Activated CD4-positive, alpha-beta memory T cell treated with anti-CD3 and anti-CD28 coated beads for 36 hours (primary cell): ENCODE measurements at regions not wholly inside any gene's neighbourhood (a gene's known extent, or its start where the extent isn't known, plus 50 kb on each side); places are given as distances from the start of the nearest gene placed in this dataset.

ENCODE experiments used
- CTCF ChIA-PET: fragments of 350-600 bp; sonication (Branson Sonifier 250); formaldehyde crosslinking; loops from one replicate; lab custom pipeline; 2021; ENCODE audit warnings: antibody characterized with exemption, inconsistent platforms; lab: Charles Lee
- POLR2A ChIA-PET: fragments of 350-600 bp; sonication (Branson Sonifier 250); formaldehyde crosslinking; loops from one replicate; lab custom pipeline; 2021; ENCODE audit warnings: antibody characterized with exemption; lab: Charles Lee
- DNase-seq: peaks from one replicate; pipeline ENCODE4 v3.0.0-alpha.2; 2020
- H3K27ac Mint-ChIP-seq: one replicate; pipeline ENCODE4 v1.8.0; 2021; ENCODE audit warnings: mixed read lengths
- H3K27me3 Mint-ChIP-seq: one replicate; pipeline ENCODE4 v1.8.0; 2021; ENCODE audit warnings: mixed read lengths
- H3K36me3 Mint-ChIP-seq: one replicate; pipeline ENCODE4 v1.8.0; 2021; ENCODE audit warnings: mixed read lengths
- H3K4me1 Mint-ChIP-seq: one replicate; pipeline ENCODE4 v1.8.0; 2021; ENCODE audit warnings: low read depth, mixed read lengths
- H3K4me3 Mint-ChIP-seq: one replicate; pipeline ENCODE4 v1.8.0; 2021; ENCODE audit warnings: mild to moderate bottlenecking, mixed read lengths
- H3K9me3 Mint-ChIP-seq: one replicate; pipeline ENCODE4 v1.8.0; 2021; ENCODE audit warnings: mixed read lengths
- intact Hi-C: fragments of 100-400 bp; cut with micrococcal nuclease; formaldehyde crosslinking; loops from one replicate; pipeline ENCODE4 v1.15.1; 2023

DNA sequence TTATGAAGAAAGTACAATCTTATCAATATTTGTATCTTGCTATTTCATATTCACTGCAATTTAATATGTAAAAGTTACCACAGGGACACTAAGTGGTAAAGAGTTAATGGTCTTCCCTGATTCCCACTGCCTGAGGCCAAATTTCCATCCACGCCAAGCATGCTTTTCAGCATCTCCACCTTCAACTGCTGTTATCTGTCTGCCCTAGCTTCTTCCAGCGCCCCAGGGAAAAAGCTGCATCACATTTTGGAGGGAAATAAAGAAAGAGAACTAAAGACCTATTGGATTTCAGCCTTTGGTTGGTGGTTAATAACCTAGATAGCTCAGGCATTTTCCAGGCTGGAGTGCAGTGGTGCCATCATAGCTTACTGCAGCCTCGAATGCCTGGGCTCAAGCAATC, 61.3 kb upstream of the NKX2-2 start:
- H3K4me1 Mint-ChIP-seq = peaks cover 11% of the 10 kb centered on the region
- intact Hi-C loops = no loop called here
- H3K27ac Mint-ChIP-seq = no peak overlapping the region
- DNase-seq = no peak
- POLR2A ChIA-PET = no interaction called here
- CTCF ChIA-PET = interaction anchor here (0.6 to 3.6 kb wide), 3 partner anchors 46 to 340 kb away, joined by 3 to 17 read pairs (median 11); no protein-coding TSS in a partner anchor
- no peaks in the 10 kb centered on the region for H3K36me3 Mint-ChIP-seq
- H3K9me3 Mint-ChIP-seq = no peaks in the 10 kb centered on the region
- H3K4me3 Mint-ChIP-seq = no peak overlapping the region
- H3K27me3 Mint-ChIP-seq = peaks cover 10% of the 10 kb centered on the region

DNA sequence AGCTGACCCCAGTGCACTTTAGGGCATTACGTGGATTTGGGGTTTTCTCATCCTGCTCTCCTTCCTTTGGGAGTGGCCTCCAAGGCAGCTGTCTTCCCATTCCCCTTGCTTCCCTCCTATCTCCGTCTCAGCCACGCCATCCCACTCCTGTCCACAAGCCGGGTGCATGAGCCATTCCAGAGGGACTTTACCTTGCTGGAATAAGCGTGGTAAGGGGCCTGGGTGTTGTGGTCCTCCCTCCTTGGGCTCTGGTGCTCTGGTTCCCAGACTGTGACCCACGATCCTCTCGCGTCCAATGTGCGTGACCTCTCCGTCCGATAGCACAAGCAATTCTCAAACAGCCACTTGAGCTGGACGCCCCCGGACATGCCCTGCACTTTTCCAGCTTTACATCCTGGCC, 60.6 kb upstream of the NKX2-2 start:
- CTCF ChIA-PET = interaction anchor here (2.2 to 3.6 kb wide), 2 partner anchors 45 to 339 kb away, joined by 11 to 17 read pairs; no protein-coding TSS in a partner anchor
- Mint-ChIP-seq H3K36me3 (no peaks in the 10 kb centered on the region), H3K4me3 (no peak overlapping the region), H3K27me3 (peaks cover 11% of the 10 kb centered on the region), H3K27ac (no peak overlapping the region), H3K9me3 (no peaks in the 10 kb centered on the region), H3K4me1 (peaks cover 11% of the 10 kb centered on the region)
- POLR2A ChIA-PET = no interaction called here
- no peak for DNase-seq
- intact Hi-C loops = loop anchor here (5.0 kb wide), 2 partner anchors 62 to 337 kb away; partner anchors contain the start of gene NKX2-2

GRCh38 chr20:21573259-21573658, 59.4 kb upstream of the NKX2-2 start:
- ChIA-PET POLR2A (no interaction called here), CTCF (interaction anchor here (1.2 to 6.2 kb wide), 8 partner anchors 10 to 713 kb away, joined by 4 to 109 read pairs (median 17); no protein-coding TSS in a partner anchor)
- Mint-ChIP-seq H3K27ac (no peak overlapping the region), H3K27me3 (peaks cover 11% of the 10 kb centered on the region), H3K4me3 (no peak overlapping the region), H3K9me3 (no peaks in the 10 kb centered on the region), H3K36me3 (no peaks in the 10 kb centered on the region), H3K4me1 (peaks cover 11% of the 10 kb centered on the region)
- DNase-seq = no peak
- intact Hi-C loops = loop anchor here (5.0 kb wide), 2 partner anchors 61 to 336 kb away; partner anchors contain the start of gene NKX2-2

GRCh38 chr20:21571841-21572690, 58.2 kb upstream of the NKX2-2 start:
- ChIA-PET CTCF (interaction anchor here (0.9 to 6.2 kb wide), 29 partner anchors 9 to 712 kb away, joined by 3 to 109 read pairs (median 7); partner anchors contain the start of gene KIZ), POLR2A (interaction anchor here (1.8 kb wide), 1 partner anchor 15 kb away, joined by 6 read pairs; no protein-coding TSS in a partner anchor)
- DNase-seq = peak; percentile 27
- Mint-ChIP-seq H3K36me3 (no peaks in the 10 kb centered on the region), H3K4me3 (no peak overlapping the region), H3K27ac (no peak overlapping the region), H3K27me3 (peaks cover 11% of the 10 kb centered on the region), H3K9me3 (no peaks in the 10 kb centered on the region), H3K4me1 (peaks cover 11% of the 10 kb centered on the region)
- intact Hi-C loops = loop anchor here (1.0 to 5.0 kb wide), 5 partner anchors 13 to 335 kb away; partner anchors contain the start of gene NKX2-2

DNA sequence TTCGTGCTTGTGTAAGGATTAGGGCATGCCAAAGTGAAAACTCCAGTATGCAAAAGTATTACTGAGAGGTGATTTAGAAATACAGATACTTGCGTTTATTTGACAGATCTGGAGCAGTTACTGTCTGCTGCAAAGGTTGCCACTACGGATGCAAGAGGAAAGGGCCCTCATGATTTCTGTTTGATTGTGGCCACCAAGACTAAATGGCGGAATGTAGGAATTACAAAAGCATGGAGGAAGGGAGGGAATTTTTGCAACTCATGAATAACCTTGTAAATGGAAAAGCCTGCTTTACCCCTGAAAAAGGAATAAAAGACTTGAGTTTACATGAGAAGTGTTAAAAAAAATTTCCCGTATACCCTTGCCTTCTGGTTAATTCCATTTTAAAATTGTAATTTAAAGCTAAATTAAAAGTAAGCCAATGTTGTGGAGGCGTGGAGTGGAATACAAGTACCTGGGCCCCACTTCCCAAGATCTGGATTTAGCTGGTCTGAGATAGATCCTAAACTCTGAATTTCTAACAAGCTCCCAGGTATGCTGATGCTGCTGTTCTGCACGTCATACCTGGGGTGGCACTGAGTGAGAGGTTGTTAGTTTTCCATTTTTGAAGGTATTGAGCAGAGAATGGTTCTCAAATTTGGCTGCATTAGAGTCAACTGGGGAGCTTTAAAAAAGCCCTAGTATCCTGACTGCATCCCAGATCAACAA, 56.6 kb upstream of the NKX2-2 start:
- H3K4me1 Mint-ChIP-seq = peaks cover 11% of the 10 kb centered on the region
- ChIA-PET CTCF (interaction anchor here (0.6 to 6.2 kb wide), 23 partner anchors 8 to 1588 kb away, joined by 3 to 109 read pairs (median 7); no protein-coding TSS in a partner anchor), POLR2A (interaction anchor here (1.8 kb wide), 1 partner anchor 13 kb away, joined by 6 read pairs; no protein-coding TSS in a partner anchor)
- H3K9me3 Mint-ChIP-seq = no peaks in the 10 kb centered on the region
- no peaks in the 10 kb centered on the region for H3K36me3 Mint-ChIP-seq
- DNase-seq = no peak
- H3K27ac Mint-ChIP-seq = no peak overlapping the region
- H3K4me3 Mint-ChIP-seq = no peak overlapping the region
- H3K27me3 Mint-ChIP-seq = peaks cover 11% of the 10 kb centered on the region
- intact Hi-C loops = loop anchor here (5.0 kb wide), 2 partner anchors 58 to 333 kb away; partner anchors contain the start of gene NKX2-2

GRCh38 chr20:21569586-21569985, 55.7 kb upstream of the NKX2-2 start:
- ChIA-PET POLR2A (no interaction called here), CTCF (interaction anchor here (0.6 to 6.2 kb wide), 6 partner anchors 13 to 660 kb away, joined by 3 to 109 read pairs (median 12); no protein-coding TSS in a partner anchor)
- DNase-seq = no peak
- Mint-ChIP-seq H3K27ac (no peak overlapping the region), H3K4me1 (peaks cover 11% of the 10 kb centered on the region), H3K36me3 (no peaks in the 10 kb centered on the region), H3K9me3 (no peaks in the 10 kb centered on the region), H3K27me3 (peaks cover 11% of the 10 kb centered on the region), H3K4me3 (no peak overlapping the region)
- intact Hi-C loops = no loop called here

DNA sequence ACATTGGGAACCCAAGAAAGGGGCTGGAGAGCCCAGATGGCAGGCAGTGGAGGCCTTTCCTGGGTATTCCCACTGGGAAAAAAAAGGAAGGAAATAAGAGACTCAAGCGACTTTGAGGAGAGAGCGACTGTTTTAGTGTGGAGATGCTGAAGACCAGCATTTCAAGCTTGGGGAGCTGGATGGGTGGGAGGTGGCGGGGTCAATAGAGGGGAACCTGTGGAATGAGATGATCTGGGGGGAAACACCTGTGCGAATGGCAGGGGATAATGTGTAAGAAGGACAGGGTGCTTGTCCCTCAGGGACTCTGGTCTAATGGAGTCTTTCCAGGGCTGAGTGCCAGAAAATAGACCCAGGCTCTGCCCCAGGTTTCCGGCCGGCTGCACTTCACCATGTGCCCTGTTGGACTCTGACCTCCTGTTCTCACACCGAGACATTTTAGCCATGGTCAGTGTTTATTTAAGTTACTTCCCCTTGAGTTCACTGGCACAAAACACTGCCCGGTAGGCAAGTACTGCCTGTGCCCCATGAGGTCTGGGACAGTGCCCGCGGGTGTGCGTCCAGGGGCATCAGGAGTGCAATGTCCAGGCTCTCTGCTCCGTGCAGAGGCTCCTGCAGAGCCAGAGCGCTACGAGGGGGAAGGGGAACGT, 50.4 kb upstream of the NKX2-2 start:
- ChIA-PET POLR2A (no interaction called here), CTCF (interaction anchor here (1.3 to 2.7 kb wide), 2 partner anchors 8 to 33 kb away, joined by 3 to 13 read pairs; no protein-coding TSS in a partner anchor)
- peaks cover 4% of the 10 kb centered on the region for H3K27me3 Mint-ChIP-seq
- H3K9me3 Mint-ChIP-seq = peaks cover 5% of the 10 kb centered on the region
- intact Hi-C loops = no loop called here
- H3K4me3 Mint-ChIP-seq = no peak overlapping the region
- DNase-seq = no peak
- no peaks in the 10 kb centered on the region for H3K36me3 Mint-ChIP-seq
- H3K4me1 Mint-ChIP-seq = peaks cover 12% of the 10 kb centered on the region
- no peak overlapping the region for H3K27ac Mint-ChIP-seq
